GM12865 (cell line): ENCODE measurements at regions not wholly inside any gene's neighbourhood (a gene's known extent, or its start where the extent isn't known, plus 50 kb on each side); places are given as distances from the start of the nearest gene placed in this dataset.

ENCODE experiments used
- DNase-seq: peaks from one replicate; pipeline ENCODE4 v3.0.0; 2010; ENCODE audit warnings: low read depth
- H3K4me3 ChIP-seq: 2 replicates; pipeline ENCODE4 v1.5.1; 2011; ENCODE audit warnings: mild to moderate bottlenecking, low read depth, low read length, control low read depth
- TF ChIP-seq, protein P1 (sequence below): IDR thresholded peaks from 2 replicates; pipeline ENCODE4 v1.5.1; 2011; ENCODE audit warnings: low read length, control low read depth, low read depth, inconsistent platforms; ENCODE audit not compliant: insufficient read depth; ENCODE audit errors: missing control alignments

DNA sequence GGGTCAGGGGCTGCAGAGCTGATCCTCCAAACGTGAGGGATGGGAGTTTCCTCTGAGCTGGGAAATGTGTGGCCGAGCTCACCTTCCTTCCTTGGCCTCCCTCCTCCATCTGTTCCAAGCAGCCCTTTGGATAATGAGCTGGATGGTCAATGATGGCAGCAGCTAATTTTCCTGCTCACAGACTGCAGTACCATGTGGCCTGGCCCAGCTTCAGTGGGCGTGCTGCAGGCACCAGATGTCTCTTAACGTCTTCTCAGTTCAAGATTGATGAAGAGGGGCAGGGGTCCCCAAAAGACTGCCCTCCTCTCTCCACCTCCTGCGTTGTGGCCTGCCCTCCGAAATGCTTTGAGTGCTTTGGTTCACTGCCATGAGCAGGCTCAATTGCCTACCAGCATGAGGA is 86.0 kb downstream of the UBIAD1 start:
- no peak for DNase-seq
- TF ChIP-seq, protein P1, sequence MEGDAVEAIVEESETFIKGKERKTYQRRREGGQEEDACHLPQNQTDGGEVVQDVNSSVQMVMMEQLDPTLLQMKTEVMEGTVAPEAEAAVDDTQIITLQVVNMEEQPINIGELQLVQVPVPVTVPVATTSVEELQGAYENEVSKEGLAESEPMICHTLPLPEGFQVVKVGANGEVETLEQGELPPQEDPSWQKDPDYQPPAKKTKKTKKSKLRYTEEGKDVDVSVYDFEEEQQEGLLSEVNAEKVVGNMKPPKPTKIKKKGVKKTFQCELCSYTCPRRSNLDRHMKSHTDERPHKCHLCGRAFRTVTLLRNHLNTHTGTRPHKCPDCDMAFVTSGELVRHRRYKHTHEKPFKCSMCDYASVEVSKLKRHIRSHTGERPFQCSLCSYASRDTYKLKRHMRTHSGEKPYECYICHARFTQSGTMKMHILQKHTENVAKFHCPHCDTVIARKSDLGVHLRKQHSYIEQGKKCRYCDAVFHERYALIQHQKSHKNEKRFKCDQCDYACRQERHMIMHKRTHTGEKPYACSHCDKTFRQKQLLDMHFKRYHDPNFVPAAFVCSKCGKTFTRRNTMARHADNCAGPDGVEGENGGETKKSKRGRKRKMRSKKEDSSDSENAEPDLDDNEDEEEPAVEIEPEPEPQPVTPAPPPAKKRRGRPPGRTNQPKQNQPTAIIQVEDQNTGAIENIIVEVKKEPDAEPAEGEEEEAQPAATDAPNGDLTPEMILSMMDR = no peak

DNA sequence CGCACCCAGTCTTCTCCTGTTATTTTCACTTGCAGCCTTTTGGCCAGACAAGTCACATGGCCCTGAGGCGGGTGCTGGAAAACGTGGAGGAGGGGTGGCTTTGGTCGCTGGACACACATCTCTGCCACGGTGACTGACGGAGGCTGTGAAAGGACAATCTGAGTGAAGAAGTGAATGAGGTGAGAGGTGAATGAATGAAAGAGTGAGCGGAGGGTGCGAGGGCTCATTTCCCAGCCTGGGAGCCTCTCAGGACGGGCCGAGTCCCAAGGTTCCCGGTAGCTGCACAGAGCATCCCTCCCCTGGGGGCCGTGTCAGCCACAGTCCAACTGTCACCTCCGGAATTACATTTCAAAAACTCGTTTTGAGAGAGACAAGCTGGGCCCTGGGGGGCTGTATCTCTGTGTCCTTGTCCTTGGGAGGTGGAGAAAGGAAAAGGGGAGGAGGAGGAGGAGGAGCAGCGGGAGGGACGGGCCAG is 89.6 kb downstream of the UBIAD1 start:
- no peak for DNase-seq
- no peak overlapping the region for H3K4me3 ChIP-seq
- TF ChIP-seq, protein P1 = no peak

More for the DNA sequence above, 86.0 kb downstream of the UBIAD1 start:
- no peak overlapping the region for H3K4me3 ChIP-seq

DNA sequence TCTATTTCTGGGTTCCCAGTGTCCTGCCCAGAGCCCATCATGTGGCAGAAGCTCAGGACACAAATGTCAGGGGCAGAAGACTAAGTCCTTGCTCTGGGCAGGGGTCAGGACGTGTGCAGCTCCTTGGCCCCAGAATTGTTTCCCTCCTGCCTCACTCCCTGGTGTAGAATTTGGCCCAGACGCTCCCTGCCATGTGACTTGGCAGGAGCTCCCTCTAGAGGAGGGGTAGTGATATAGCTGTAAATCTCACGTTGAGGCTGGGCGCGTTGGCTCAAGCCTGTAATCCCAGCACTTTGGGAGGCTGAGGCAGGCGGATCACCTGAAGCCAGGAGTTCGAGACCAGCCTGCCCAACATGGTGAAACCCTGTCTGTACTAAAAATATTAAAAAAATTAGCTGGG is 91.2 kb downstream of the UBIAD1 start:
- no peak overlapping the region for H3K4me3 ChIP-seq
- DNase-seq = peak; percentile 18
- TF ChIP-seq, protein P1 = peak; percentile 33

DNA sequence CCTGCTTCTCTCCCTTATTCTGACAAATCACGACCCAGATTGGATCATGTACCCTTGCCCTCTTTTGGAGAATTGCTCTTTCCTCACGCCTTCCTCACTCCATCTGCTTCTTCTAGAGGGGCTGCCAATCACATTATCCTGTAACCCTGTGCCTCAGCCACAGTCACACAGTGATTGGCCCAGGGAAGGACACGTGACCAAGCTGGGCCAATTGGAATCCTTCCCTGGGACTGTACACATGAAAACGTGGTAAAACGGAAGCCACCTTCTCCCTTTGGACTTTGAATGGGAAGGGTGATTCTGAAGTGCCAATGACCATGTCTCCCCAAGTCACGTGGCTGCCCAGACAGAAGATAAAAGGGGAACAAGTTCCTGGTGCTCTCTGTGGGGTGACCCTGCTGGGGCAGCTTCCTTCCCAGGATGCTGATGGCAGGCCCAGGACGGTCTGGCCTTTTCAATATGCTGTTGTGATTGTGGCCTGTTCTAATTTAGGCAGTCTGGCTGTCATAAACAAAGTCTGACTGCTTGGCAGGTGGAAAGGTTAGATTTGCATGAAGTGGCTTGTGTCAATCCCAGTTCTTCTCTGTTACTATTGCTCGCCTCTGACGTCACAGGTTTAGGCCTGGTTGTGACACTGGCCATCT is 92.9 kb downstream of the UBIAD1 start:
- TF ChIP-seq, protein P1 = no peak
- no peak overlapping the region for H3K4me3 ChIP-seq
- no peak for DNase-seq

DNA sequence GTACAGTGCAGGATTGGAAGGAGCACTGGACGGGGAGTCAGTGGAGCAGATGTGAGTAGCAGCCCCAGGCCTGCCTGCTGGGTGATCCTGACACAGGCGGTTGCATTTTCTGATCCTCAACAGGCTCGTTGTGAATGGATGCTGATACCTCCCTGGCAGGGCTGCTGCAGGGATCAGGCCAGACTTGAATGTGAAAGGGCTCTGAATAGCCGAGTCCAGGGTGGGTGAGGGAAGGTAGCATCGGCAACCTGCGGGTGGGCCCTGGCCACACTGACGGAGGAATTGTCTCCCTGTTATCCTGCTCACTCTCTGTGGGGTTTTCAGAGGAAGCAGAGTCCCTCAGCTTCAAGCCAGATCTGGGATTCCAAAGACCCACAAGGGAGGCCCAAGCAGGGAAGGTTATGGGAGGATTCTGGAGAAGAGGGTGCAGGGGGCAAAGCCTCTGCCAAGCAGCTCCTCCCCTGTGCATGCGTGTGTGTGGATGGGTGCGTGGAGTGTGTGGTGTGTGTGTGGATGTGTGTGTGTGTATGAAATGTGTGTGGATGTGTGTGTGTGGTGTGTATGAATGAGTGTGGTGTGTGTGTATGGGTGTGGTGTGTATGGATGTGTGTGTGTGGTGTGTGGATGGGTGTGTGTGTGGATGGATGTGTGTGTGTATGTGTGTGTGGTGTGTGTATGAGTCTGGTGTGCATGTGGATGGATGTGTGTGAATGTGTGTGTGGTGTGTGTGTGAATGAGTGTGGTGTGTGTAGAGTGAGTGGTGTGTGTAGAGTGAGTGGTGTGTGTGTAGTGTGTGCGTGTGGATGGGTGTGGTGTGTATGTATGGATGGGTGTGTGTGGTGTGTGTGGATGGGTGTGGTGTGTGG is 100.3 kb downstream of the UBIAD1 start:
- H3K4me3 ChIP-seq = no peak overlapping the region
- TF ChIP-seq, protein P1 = no peak
- no peak for DNase-seq

DNA sequence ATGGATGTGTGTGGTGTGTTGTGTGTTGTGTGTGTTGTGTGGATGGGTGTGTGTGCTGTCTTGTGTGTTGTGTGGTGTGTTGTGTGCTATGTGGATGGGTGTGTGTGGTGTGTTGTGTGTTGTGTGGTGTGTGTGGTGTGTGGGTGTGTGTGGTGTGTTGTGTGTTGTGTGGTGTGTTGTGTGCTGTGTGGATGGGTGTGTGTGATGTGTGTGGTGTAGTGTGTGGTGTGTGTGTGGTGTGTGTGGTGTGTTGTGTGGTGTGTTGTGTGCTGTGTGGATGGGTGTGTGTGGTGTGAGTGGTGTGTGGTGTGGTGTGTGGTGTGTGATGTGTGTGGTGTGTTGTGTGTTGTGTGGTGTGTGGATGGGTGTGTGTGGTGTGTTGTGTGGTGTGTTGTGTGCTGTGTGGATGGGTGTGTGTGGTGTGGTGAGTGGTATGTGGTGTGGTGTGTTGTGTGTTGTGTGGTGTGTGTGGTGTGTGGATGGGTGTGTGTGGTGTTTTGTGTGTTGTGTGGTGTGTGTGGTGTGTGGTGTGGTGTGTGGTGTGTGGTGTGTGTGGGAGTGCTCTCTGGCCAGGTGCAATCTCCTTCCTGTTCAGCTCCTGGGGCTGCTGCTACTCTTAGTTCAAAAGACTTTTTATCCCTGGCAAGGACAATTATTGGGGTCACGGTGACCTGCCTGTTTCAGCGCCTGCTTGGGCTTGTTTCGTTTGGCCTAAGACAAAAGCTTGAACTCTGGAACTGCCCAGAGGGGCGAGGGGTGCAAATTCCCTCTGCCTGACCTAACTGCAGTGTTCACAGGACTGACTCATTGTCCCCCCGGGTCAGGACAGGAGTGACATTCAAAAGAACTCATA is 101.1 kb downstream of the UBIAD1 start:
- no peak overlapping the region for H3K4me3 ChIP-seq
- peak; percentile 18 for DNase-seq
- TF ChIP-seq, protein P1 = no peak
